ENCODE measurements at regions not wholly inside any gene's neighbourhood (a gene's known extent, or its start where the extent isn't known, plus 50 kb on each side); places are given as distances from the start of the nearest gene placed in this dataset.
"Not testable (repeated sequence)": the region's sequence is repeated elsewhere in the genome, so short reads cannot be mapped to it uniquely, and the experiment has no call there.

DNA sequence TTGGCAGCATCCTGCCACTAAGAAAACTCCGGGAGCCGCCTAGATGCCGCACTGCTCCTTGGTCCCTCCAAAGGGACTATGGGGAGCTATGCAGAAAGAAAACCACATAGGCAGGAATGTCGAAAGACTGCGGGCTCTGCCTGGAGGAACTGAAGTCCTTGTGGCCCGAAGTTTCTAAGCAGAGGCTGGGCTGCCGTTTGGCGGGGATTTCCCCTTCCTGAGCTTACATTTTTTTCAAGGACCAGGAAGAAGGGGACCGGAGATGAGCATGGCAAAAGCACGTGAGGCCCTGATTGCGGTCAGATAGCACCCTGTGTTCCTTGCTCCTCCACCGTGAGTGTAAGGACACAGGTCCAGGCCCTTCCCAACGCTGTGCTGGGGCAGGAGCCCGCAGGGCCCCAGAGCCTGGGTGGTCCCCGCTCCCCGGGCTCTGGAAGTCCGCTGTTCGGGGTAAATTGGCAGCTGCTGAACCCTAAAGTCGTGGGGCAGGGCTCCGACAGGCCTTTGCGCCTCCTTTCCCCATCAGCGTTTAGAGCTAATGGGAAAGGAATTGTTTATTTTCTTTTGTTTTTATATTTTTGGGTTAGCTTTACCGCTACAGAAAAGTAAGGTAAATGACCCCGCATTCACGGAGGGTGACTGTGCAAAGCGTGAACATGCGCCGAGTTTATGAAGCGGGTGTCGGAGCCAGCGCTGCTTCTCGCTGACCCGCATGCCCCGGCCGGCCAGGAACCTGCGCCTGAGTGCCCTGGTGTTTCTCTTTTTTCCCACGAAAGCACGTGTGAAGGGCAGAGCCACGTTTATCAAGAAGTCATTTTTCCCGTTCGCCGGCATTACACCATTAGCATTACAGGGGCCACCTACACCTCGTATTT lies 356.5 kb upstream of the ZNF32 start:
- DNase-seq = no peak
- H3K27me3 ChIP-seq = no peaks in the 10 kb centered on the region
- no peak for TF ChIP-seq CTCF (IDR thresholded peaks at IDR 0.05; ENCODE audit: low read depth, low read length)

DNA sequence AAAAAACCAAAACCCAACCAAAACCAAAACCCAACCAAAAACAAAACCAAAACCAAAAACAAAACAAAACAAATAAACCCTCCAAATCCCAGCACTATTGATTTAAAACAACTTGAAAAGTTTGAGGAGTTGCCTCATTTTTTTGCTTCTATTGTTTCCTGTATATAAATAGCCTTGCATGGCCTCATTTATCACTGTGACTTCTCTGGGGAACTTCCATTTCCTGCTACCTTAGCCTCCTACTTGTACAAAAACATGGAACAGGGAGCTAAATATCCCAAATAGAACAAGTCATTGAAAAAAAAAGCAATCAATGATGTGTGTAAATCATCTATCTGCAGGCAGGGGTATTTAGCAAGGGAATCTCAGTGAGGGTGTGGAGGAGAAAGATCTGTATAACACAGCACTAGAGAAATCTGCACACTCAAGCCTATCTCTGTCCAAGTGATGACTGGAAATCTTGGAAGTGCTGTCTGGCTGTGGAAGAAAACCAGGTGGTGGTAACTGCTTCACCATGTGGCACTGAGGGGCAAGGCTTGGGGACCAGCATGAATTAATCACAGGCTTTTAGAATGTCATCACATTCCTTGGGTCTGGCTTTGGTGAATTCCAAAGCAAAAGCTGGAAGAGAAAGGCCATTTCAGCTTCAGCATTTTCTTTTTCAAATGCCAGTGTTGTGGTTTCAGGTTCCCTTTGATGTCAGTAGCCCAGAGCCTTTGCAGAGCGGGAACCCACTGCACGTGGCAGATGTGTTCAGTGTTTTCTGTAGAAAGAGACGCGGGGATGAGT lies 349.5 kb upstream of the ZNF32 start:
- TF ChIP-seq CTCF (IDR thresholded peaks at IDR 0.05; ENCODE audit: low read depth, low read length) = no peak
- no peaks in the 10 kb centered on the region for H3K27me3 ChIP-seq

More for the DNA sequence above, 356.5 kb upstream of the ZNF32 start:
- Histone ChIP-seq H3K4me3 (ENCODE audit: low read depth, low read length) (no peak overlapping the region), H3K36me3 (no peaks in the 10 kb centered on the region), H3K9me3 (no peaks in the 10 kb centered on the region), H3K4me1 (no peaks in the 10 kb centered on the region)

GRCh38 chr10:43997330-43997729 lies 348.6 kb upstream of the ZNF32 start:
- Histone ChIP-seq H3K4me3 (ENCODE audit: low read depth, low read length) (no peak overlapping the region), H3K36me3 (no peaks in the 10 kb centered on the region), H3K27me3 (no peaks in the 10 kb centered on the region), H3K4me1 (peaks cover 4% of the 10 kb centered on the region), H3K9me3 (no peaks in the 10 kb centered on the region)
- no peak for DNase-seq
- TF ChIP-seq CTCF (IDR thresholded peaks at IDR 0.05; ENCODE audit: low read depth, low read length) = no peak

More for the DNA sequence above, 349.5 kb upstream of the ZNF32 start:
- Histone ChIP-seq H3K4me3 (ENCODE audit: low read depth, low read length) (no peak overlapping the region), H3K36me3 (no peaks in the 10 kb centered on the region), H3K4me1 (peaks cover 4% of the 10 kb centered on the region), H3K9me3 (no peaks in the 10 kb centered on the region)
- no peak for DNase-seq

DNA sequence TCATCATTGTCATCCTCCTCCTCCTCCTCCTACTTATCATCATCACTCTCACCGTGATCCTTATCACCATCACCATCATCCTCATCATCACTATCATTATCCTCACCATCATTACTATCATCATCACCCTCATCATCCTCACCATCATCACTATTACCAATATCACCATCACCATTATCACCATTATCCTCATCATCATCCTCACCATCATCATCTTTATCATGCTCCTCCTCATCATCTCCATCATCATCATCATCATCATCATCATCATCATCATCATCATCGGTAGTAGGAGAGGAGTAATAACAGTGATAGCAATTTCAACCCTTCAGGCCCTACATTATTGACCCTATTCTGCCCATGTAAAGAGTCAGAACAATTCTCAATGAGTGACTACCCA lies 345.9 kb upstream of the ZNF32 start:
- no peaks in the 10 kb centered on the region for H3K36me3 ChIP-seq
- TF ChIP-seq CTCF (IDR thresholded peaks at IDR 0.05; ENCODE audit: low read depth, low read length) = no peak
- no peaks in the 10 kb centered on the region for H3K27me3 ChIP-seq
- H3K4me3 ChIP-seq (ENCODE audit: low read depth, low read length) = no peak overlapping the region
- no peaks in the 10 kb centered on the region for H3K9me3 ChIP-seq
- no peak for DNase-seq
- H3K4me1 ChIP-seq = peaks cover 4% of the 10 kb centered on the region

GRCh38 chr10:43992816-43993215 lies 344.1 kb upstream of the ZNF32 start:
- H3K27me3 ChIP-seq; H3K9me3 ChIP-seq; H3K4me3 ChIP-seq (ENCODE audit: low read depth, low read length); H3K36me3 ChIP-seq; H3K4me1 ChIP-seq; DNase-seq: not testable (repeated sequence)

DNA sequence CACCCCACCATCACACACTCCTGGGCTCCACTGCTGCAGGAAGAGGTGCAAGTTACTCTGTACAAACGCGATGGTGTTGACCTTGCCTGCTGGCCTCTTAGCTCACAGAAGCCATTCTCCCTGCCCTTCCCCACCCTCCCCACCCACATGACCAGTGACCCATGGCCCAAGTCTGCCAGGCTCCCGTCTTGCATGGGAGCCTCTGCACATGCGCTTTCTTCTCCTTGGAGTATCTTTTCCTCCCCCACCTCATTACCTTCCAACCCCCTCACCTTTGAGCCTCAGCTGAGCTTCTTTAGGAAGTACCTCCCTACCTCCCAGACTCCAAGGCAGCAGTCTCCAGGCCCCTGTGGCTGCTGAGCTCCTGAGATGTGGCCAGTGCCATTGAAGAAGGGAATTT lies 337.7 kb upstream of the ZNF32 start:
- H3K36me3 ChIP-seq = no peaks in the 10 kb centered on the region
- no peaks in the 10 kb centered on the region for H3K27me3 ChIP-seq
- no peak for TF ChIP-seq CTCF (IDR thresholded peaks at IDR 0.05; ENCODE audit: low read depth, low read length)
- H3K4me1 ChIP-seq = peaks cover 2% of the 10 kb centered on the region
- no peak for DNase-seq
- H3K4me3 ChIP-seq (ENCODE audit: low read depth, low read length) = no peak overlapping the region
- no peaks in the 10 kb centered on the region for H3K9me3 ChIP-seq
